ENCODE measurements at regions not wholly inside any gene's neighbourhood (a gene's known extent, or its start where the extent isn't known, plus 50 kb on each side); places are given as distances from the start of the nearest gene placed in this dataset.

- TF ChIP-seq CTCF (IDR thresholded peaks at IDR 0.05; ENCODE audit: extremely low read depth in 1 of 2, insufficient read depth in 1 of 2, low read depth in 1 of 2, low read length in 2 of 2) (no peak), POLR2A (IDR thresholded peaks at IDR 0.05; ENCODE audit: low read depth, low read length) (no peak), POLR2AphosphoS5 (IDR thresholded peaks at IDR 0.05; ENCODE audit: insufficient read depth, low read depth, low read length) (no peak)
Observed at GRCh38 chr14:98858561-98858960, 413.4 kb downstream of the BCL11B start.
